ENCODE measurements at regions not wholly inside any gene's neighbourhood (a gene's known extent, or its start where the extent isn't known, plus 50 kb on each side); places are given as distances from the start of the nearest gene placed in this dataset.

DNA sequence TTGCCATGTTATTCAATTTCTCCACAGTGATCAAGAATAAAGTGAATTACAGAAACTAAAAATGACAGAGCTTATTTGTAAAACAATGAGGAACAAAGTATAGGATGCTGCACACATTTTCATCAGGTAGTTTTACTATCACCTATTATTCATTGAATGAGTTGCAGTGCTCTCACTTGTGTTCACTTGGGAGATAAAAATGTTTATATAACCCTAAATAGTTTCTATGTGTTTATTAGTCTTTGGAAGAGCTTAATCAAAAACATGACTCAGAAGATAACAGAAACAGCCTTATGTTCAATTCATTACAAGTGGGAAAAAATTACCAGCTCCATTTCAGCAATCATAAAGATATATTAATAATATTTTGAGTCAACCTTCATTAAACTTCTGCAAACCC is 796.2 kb downstream of the SLITRK1 start:
- TF ChIP-seq CTCF (conservative IDR thresholded peaks at IDR 0.05; ENCODE audit: low read length) (no peak), EZH2phosphoT487 (IDR thresholded peaks at IDR 0.05; ENCODE audit: borderline replicate concordance, low read depth, low read length) (no peak)
